ENCODE measurements at regions not wholly inside any gene's neighbourhood (a gene's known extent, or its start where the extent isn't known, plus 50 kb on each side); places are given as distances from the start of the nearest gene placed in this dataset.

DNA sequence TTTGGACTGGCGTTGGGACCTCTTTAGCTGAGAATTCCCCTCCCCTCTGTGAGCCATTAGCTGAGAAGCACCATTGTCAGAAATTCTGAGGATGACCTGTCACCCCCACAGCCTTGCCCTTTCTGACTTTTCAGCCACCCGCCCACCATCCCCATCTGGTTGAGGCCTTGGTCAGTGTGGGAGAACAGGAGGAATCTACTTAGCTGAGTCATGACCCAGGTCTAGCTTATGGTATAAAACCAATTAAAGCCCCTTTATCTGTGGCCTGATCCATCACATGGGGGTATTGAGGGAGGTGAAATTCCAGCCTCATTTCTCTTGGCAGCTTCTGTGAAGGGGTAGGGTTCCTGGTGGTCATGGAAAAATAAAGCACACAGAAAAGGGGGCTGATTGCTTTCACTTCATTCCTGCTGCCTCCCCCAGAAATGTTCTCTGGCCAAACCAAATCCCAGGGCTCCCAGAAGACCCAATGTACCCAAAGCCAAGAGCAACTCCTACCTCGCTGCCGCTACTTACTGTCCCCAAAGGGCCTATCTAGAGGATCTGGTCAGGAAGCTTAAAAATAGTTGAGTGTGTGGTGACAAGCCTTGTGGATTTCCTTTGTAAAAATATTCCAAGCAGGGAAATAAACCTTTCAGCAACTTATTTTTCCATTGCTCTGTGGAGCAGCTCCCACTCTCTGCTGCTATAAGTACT is 174.8 kb upstream of the TNC start:
- H2AFZ ChIP-seq: no peak overlapping the region
- no peak for DNase-seq (ENCODE audit: low spot score)
- no peak overlapping the region for H3K4me3 ChIP-seq
- H3K9me2 ChIP-seq (replicated peaks; ENCODE audit: insufficient read depth): no peaks in the 10 kb centered on the region
- WGBS (ENCODE audit: low lambda C conversion rate, missing lambda C conversion rate): 64% methylated on average over 4 of the region's 4 CpGs
- no peaks in the 10 kb centered on the region for H3K79me2 ChIP-seq
- peaks cover 23% of the 10 kb centered on the region for H3K4me1 ChIP-seq (ENCODE audit: insufficient read depth)
- TF ChIP-seq, protein P1, sequence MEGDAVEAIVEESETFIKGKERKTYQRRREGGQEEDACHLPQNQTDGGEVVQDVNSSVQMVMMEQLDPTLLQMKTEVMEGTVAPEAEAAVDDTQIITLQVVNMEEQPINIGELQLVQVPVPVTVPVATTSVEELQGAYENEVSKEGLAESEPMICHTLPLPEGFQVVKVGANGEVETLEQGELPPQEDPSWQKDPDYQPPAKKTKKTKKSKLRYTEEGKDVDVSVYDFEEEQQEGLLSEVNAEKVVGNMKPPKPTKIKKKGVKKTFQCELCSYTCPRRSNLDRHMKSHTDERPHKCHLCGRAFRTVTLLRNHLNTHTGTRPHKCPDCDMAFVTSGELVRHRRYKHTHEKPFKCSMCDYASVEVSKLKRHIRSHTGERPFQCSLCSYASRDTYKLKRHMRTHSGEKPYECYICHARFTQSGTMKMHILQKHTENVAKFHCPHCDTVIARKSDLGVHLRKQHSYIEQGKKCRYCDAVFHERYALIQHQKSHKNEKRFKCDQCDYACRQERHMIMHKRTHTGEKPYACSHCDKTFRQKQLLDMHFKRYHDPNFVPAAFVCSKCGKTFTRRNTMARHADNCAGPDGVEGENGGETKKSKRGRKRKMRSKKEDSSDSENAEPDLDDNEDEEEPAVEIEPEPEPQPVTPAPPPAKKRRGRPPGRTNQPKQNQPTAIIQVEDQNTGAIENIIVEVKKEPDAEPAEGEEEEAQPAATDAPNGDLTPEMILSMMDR (IDR thresholded peaks at IDR 0.05; ENCODE audit: poor library complexity): no peak
- no peak for TF ChIP-seq EZH2phosphoT487 (IDR thresholded peaks at IDR 0.05; ENCODE audit: low read depth, severe bottlenecking, unreplicated experiment)
- TF ChIP-seq EZH2 (IDR thresholded peaks at IDR 0.05; ENCODE audit: borderline replicate concordance): no peak
- no peaks in the 10 kb centered on the region for H3K27me3 ChIP-seq
- H3K9me3 ChIP-seq (ENCODE audit: low read depth): no peaks in the 10 kb centered on the region
- no peaks in the 10 kb centered on the region for H4K20me1 ChIP-seq (ENCODE audit: insufficient read depth, poor library complexity, severe bottlenecking)
- no peaks in the 10 kb centered on the region for H3K36me3 ChIP-seq (replicated peaks; ENCODE audit: insufficient read depth, low read depth)
- H3K4me2 ChIP-seq: peak overlapping the region; percentile 10
- H3K27ac ChIP-seq: peak overlapping the region; percentile 62

DNA sequence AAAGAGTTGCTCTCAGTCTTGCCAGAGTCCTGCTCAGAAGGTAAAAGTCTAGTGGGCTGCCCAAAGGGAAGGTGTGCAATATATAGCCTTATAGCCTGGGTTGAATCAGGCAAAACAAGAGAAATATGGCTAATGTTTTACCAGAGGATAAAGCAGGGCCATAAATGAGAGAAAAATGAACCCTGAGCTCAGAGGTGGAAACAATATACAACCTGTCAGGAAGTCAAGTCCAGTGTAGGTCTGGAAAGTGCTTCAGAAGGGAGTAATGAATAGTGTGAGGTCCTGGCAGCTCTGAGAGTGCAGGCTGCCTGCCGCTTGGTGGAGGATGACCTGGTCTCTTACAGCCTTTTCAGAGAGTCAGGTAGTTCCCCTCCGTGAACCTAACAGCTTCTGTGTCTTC is 177.8 kb upstream of the TNC start:
- peak overlapping the region; percentile 58 for H3K27ac ChIP-seq
- no peaks in the 10 kb centered on the region for H3K79me2 ChIP-seq
- H3K4me2 ChIP-seq: peak overlapping the region; percentile 31
- H3K27me3 ChIP-seq: no peaks in the 10 kb centered on the region
- TF ChIP-seq, protein P1 (IDR thresholded peaks at IDR 0.05; ENCODE audit: poor library complexity): no peak
- TF ChIP-seq EZH2 (IDR thresholded peaks at IDR 0.05; ENCODE audit: borderline replicate concordance): no peak
- TF ChIP-seq EZH2phosphoT487 (IDR thresholded peaks at IDR 0.05; ENCODE audit: low read depth, severe bottlenecking, unreplicated experiment): no peak
- H4K20me1 ChIP-seq (ENCODE audit: insufficient read depth, poor library complexity, severe bottlenecking): no peaks in the 10 kb centered on the region
- H3K36me3 ChIP-seq (replicated peaks; ENCODE audit: insufficient read depth, low read depth): no peaks in the 10 kb centered on the region
- no peak overlapping the region for H2AFZ ChIP-seq
- H3K4me3 ChIP-seq: no peak overlapping the region
- H3K9me3 ChIP-seq (ENCODE audit: low read depth): no peaks in the 10 kb centered on the region
- peaks cover 23% of the 10 kb centered on the region for H3K4me1 ChIP-seq (ENCODE audit: insufficient read depth)
- H3K9me2 ChIP-seq (replicated peaks; ENCODE audit: insufficient read depth): no peaks in the 10 kb centered on the region
- peak; percentile 53 for DNase-seq (ENCODE audit: low spot score)
- 74% methylated on average over 2 of the region's 2 CpGs for WGBS (ENCODE audit: low lambda C conversion rate, missing lambda C conversion rate)

DNA sequence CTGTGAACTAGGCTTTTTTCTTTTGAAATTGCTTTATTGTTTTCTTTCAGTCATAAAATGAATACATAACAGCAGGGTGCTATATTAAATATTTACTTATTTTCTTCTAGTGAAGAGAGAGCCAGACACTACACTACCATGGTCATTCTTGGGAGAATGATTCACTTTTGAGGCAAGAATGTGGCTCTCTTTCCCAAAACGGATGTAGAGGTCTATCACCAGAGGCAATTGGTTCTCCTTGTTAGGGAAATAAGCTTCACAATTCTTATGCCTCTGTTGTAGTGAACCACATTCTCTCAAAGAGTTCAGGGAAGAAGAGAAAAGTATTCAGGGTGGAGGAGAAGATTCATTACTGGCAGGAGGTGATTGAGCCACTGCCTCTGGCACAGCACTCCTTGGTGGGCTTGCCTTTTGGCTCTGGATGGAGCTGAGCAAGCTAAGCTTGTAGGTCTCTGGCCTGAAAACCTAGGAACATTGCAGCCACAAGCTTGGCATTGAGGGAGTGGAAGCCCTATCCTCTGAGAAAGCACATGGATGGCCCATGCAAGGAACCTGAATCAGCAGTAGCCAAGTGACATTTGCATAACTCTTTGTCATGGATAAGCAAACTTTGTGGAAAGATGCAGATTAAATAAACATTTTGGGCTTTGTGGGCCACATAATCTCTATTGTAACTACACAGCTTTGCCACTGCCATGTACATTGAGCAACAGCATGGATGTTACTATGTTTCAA is 179.0 kb upstream of the TNC start:
- DNase-seq (ENCODE audit: low spot score): no peak
- H3K9me3 ChIP-seq (ENCODE audit: low read depth): no peaks in the 10 kb centered on the region
- no peaks in the 10 kb centered on the region for H3K27me3 ChIP-seq
- H3K4me3 ChIP-seq: no peak overlapping the region
- H3K27ac ChIP-seq: no peak overlapping the region
- no peak for TF ChIP-seq EZH2 (IDR thresholded peaks at IDR 0.05; ENCODE audit: borderline replicate concordance)
- TF ChIP-seq, protein P1 (IDR thresholded peaks at IDR 0.05; ENCODE audit: poor library complexity): no peak
- no peak for TF ChIP-seq EZH2phosphoT487 (IDR thresholded peaks at IDR 0.05; ENCODE audit: low read depth, severe bottlenecking, unreplicated experiment)
- H4K20me1 ChIP-seq (ENCODE audit: insufficient read depth, poor library complexity, severe bottlenecking): no peaks in the 10 kb centered on the region
- 75% methylated on average over 1 of the region's 1 CpG for WGBS (ENCODE audit: low lambda C conversion rate, missing lambda C conversion rate)
- no peak overlapping the region for H2AFZ ChIP-seq
- H3K9me2 ChIP-seq (replicated peaks; ENCODE audit: insufficient read depth): no peaks in the 10 kb centered on the region
- no peaks in the 10 kb centered on the region for H3K36me3 ChIP-seq (replicated peaks; ENCODE audit: insufficient read depth, low read depth)
- H3K4me1 ChIP-seq (ENCODE audit: insufficient read depth): peaks cover 15% of the 10 kb centered on the region
- H3K4me2 ChIP-seq: no peak overlapping the region
- no peaks in the 10 kb centered on the region for H3K79me2 ChIP-seq
